HepG2 (cell line): ENCODE measurements at regions not wholly inside any gene's neighbourhood (a gene's known extent, or its start where the extent isn't known, plus 50 kb on each side); places are given as distances from the start of the nearest gene placed in this dataset.

ENCODE experiments used
- CBFB ChIP-seq: sonication (generic); formaldehyde crosslinking; IDR thresholded peaks from 2 replicates; pipeline ENCODE4 v1.4.0; 2020; ENCODE audit warnings: missing genetic modification reagents
- CBX1 ChIP-seq: IDR thresholded peaks from one replicate; pipeline ENCODE4 v1.6.1; 2016; ENCODE audit warnings: antibody characterized with exemption, low read depth
- HNRNPUL1 ChIP-seq: fragments of 200-400 bp; formaldehyde crosslinking; IDR thresholded peaks from 2 replicates; pipeline ENCODE4 v1.6.1; 2017; ENCODE audit warnings: low read depth, mild to moderate bottlenecking, low read length, moderate library complexity
- JUN ChIP-seq: sonication (generic); formaldehyde crosslinking; IDR thresholded peaks from 2 replicates; pipeline ENCODE4 v1.4.0; 2020; ENCODE audit warnings: mild to moderate bottlenecking, missing genetic modification reagents
- MAX ChIP-seq: IDR thresholded peaks from 2 replicates; pipeline ENCODE4 v1.6.1; 2012; ENCODE audit warnings: inconsistent platforms
- TARDBP ChIP-seq: sonication (generic); formaldehyde crosslinking; IDR thresholded peaks from 2 replicates; pipeline ENCODE4 v1.8.0; 2022; ENCODE audit warnings: mild to moderate bottlenecking, missing genetic modification reagents
- ZNF263 ChIP-seq: sonication (generic); formaldehyde crosslinking; IDR thresholded peaks from 2 replicates; pipeline ENCODE4 v1.4.0; 2020; ENCODE audit warnings: missing genetic modification reagents
- ZNF317 ChIP-seq: sonication (generic); formaldehyde crosslinking; IDR thresholded peaks from 2 replicates; pipeline ENCODE4 v1.5.0; 2020; ENCODE audit warnings: mild to moderate bottlenecking, missing genetic modification reagents

DNA sequence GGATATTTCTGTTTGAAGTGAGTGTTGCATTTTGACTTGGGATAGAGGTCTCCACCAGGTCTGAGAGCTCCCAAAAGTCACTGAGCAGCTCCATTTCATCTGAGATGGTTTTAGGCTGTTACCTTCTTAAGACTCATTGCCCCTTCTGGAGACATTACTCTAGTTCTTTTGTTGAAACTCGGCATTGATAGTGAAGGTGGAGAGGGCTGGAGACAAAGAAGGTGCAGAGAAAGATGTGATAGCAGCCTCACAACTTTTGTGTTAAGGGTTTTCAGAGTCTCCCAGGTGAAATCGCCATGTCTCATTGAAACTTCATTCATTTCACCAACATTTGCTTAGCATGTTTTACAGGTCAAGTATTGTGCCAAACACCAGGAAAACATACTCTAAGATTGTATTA is 219.6 kb downstream of the INSIG2 start:
- no peak for TF ChIP-seq JUN (CRISPR knock-in tag)
- TF ChIP-seq CBFB (CRISPR knock-in tag), result no peak
- no peak for TF ChIP-seq MAX
- no peak for TF ChIP-seq HNRNPUL1
- no peak for TF ChIP-seq TARDBP (CRISPR knock-in tag)
- TF ChIP-seq ZNF317, result no peak
- TF ChIP-seq CBX1, result no peak
- no peak for TF ChIP-seq ZNF263 (CRISPR knock-in tag)
